ENCODE measurements at regions not wholly inside any gene's neighbourhood (a gene's known extent, or its start where the extent isn't known, plus 50 kb on each side); places are given as distances from the start of the nearest gene placed in this dataset.

DNA sequence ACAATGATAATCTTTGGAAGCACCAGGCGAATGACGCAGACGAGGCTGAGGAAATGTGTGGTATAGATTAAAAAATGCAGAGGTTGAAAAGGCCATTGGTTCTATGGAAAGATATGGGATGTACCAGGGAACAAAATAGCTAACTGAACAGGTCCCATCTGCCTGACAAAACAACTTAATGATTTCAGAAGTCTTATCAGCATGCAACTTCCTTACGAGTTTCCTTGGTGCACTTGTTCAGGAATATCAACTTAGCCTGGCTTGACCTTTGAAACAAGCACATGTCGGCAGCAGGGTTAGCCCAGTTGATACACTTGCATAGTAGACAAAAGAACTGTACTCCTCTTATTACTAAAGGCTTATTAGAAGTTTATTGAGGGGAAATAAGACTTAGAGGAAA is 90.9 kb upstream of the CDH11 start:
- no peak for DNase-seq (ENCODE audit: low spot score)

- no peak for DNase-seq (ENCODE audit: low spot score)
Measured at GRCh38 chr16:65212240-65212639, 90.4 kb upstream of the CDH11 start.

DNA sequence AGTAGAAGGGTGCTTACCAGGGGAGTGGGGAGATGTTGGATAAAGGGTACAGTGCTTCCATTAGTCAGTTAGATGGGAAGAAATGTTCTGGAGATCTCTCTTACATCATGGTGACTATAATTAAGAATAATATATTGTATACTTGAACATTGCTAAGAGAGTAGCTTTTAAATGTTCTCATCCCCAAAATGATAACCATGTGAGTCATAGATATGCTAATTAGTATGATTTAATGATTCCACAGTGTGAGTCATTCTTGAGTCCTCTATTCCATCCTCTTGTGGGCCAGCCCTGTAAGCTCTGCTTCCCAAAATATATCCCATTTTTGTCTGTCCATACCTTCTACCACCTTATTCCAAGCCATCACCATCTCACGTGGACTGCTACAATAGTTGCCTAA is 80.6 kb upstream of the CDH11 start:
- no peak for DNase-seq (ENCODE audit: low spot score)

GRCh38 chr16:65201511-65201910 is 79.6 kb upstream of the CDH11 start:
- DNase-seq (ENCODE audit: low spot score) = no peak

DNA sequence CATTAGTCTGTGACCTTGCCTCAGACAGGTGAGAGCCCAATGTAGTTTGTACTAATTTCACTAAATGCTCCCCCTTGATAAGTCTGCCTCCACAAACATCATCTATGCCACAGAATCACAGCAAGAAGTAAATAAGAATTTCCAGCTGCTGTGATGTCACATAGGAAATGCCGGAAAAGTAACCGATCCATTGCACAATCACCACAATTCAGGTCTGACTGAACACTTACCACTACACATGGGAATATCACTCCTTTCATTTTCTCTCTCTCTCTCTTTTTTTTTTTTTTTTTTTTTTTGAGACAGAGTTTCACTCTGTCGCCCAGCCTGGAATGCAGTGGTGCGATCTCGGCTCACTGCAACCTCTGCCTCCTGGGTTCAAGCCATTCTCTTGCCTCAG is 79.0 kb upstream of the CDH11 start:
- no peak for DNase-seq (ENCODE audit: low spot score)

GRCh38 chr16:65200156-65200773 is 78.4 kb upstream of the CDH11 start:
- no peak for DNase-seq (ENCODE audit: low spot score)

GRCh38 chr16:65196420-65197075 is 74.7 kb upstream of the CDH11 start:
- DNase-seq (ENCODE audit: low spot score) = no peak

DNA sequence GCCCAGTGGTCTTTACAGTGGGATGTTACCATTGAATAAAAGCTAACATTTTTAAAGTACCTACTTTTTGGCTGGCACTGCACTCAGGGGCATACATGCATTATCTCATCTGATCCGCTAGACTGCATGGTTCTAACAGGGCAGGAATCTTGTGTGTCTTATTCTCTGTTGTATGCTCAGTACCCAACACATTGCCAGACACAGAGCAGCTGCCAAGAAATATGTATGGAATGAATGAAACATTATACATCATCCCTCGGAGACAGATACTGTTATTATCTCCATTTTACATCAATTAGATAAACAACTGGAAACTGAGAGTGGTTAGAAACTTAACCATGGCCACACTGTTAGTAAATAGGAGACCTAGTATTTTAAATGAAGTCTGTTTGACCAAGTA is 74.1 kb upstream of the CDH11 start:
- DNase-seq (ENCODE audit: low spot score) = no peak

DNA sequence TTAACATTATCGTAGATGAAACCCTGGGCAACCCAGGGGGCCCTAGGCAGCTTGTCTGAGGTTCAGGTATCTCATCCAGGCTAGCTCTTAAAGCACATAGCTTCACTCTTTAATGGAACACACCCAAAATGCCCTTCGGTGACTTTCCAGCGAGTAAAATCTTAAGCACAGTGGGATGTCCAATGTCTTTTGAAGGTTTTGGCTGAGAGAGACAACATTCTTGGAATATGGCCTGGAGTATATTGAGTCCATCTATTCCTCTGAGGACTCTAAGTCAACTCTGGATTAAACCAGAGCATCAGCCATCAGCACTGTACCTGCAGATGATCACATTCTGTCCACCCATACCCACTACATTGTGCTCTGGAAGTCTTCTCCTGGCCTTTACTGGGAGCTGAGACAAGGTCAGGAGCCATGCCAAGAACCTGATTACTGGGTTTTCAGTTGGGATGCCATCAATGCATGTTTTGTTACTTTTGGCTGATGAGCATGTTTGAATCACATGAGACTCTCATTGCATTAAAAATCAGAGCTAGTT is 63.4 kb upstream of the CDH11 start:
- no peak for DNase-seq (ENCODE audit: low spot score)

GRCh38 chr16:65181071-65181561 is 59.3 kb upstream of the CDH11 start:
- DNase-seq (ENCODE audit: low spot score) = no peak

- DNase-seq (ENCODE audit: low spot score) = no peak
Measured at GRCh38 chr16:65178151-65178550, 56.3 kb upstream of the CDH11 start.

DNA sequence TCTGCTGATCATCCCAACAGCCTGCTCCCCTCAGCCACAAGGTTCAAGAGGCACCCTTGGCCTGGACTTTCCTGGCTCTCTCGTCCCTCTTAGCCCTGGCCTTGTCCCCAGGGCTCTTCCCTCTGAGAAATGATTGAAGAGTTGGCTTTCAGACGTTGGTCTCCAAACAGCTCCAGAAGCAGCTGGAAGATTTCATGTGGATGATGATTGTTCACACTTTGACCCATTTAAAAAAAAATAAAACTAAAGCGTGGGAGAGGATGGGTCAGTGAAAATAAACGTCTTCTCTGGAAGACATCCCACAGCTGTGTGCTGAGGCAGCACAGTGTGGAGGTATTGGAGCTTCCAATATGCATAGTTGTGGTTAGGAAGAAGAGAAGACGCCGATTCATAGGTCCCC is 54.7 kb upstream of the CDH11 start:
- no peak for DNase-seq (ENCODE audit: low spot score)

GRCh38 chr16:65172356-65172755 is 50.5 kb upstream of the CDH11 start:
- no peak for DNase-seq (ENCODE audit: low spot score)
